GM19455 (cell line): ENCODE measurements at regions not wholly inside any gene's neighbourhood (a gene's known extent, or its start where the extent isn't known, plus 50 kb on each side); places are given as distances from the start of the nearest gene placed in this dataset.

ENCODE experiments used
- ATAC-seq: cut with Tn5 transposase; IDR thresholded peaks from one replicate; pipeline ENCODE4 v1.9.1; 2021; ENCODE audit not compliant: unreplicated experiment

DNA sequence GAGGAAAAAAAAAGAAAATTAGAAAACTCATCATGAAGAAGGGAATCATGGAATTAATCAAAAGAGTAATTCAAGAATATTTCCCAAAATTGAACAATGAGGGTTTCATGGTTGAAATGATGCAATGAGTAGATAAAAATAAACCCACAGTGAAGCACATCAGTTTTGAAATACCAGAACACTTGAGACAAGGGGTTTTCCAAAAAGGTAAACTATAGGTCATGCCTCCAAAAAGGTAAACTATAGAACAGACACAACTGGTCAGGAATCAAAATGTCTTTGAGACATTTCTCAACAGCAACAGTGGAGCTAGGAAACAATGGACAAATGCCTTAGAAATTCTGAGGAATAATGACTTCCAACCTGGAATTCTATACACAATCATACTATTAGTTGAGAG lies 60.2 kb upstream of the PCSK5 start:
- ATAC-seq: no peak

DNA sequence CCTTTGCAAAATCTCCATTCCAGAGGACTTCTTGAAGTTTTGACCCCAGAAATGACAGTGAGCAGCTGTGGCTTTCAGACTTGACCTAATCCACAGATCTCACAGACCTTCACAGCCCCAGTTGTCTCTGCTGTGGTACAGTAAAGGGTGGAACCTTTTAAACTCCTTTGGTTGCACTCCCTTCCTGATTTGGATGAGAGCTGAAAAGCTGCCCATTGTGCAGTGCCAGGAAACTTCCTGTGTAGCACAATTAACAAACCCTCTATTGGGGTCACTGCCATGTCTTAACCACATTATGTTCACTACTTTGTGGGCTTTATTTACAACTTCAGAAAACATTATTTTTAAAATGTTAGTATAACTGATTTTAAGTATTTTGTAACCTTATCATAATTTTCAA lies 56.7 kb upstream of the PCSK5 start:
- ATAC-seq: no peak

DNA sequence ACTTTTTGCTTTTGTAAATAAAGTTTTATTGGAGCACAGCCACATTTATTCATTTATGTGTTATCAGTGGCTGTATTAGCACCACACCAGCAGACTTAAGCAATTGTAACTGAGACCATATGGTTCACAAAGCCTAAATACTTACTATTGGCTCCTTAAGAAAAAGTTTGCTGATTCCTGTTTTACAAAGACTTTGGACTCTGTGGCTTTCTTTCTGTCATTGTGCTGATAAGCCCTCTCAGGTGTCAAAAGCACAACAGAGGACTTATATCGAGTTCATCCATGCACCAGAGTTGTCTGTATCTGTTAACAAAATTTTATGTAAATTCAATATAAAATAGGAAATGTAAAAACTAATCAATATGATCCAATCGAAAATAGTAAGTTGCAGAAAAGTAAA lies 55.6 kb upstream of the PCSK5 start:
- ATAC-seq: no peak
